ENCODE measurements at regions not wholly inside any gene's neighbourhood (a gene's known extent, or its start where the extent isn't known, plus 50 kb on each side); places are given as distances from the start of the nearest gene placed in this dataset.

DNA sequence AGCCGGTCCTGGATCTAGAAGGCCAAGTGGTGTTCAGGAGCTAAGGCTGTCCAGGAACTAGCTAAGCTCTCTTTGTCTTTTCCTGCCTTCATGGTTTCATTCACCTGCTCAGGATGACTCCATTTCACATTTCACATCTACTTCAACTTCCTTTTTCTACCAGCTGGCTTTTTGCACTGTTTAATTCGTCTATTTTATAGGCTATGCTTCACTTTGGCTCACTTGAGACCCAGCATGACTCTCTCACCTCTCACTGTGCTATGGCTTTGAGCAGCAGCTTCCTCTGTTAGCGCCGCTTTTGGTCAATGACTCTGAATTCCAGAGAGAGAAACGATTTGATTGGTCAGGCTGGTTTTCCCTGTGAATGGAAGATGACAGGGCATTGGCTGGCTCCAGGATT is 213.5 kb upstream of the CLNK start:
- no peaks in the 10 kb centered on the region for H3K36me3 Mint-ChIP-seq
- no peaks in the 10 kb centered on the region for H3K9me3 ChIP-seq (ENCODE audit: control insufficient read depth, insufficient read depth, low read length)
- H3K4me3 ChIP-seq (ENCODE audit: low read length), result no peak overlapping the region
- no peaks in the 10 kb centered on the region for H3K4me1 ChIP-seq (ENCODE audit: control insufficient read depth, insufficient read depth, low read length)
- intact Hi-C loops (cut with micrococcal nuclease), result loop anchor here (10.0 kb wide), 1 partner anchor 527 kb away; the partner anchor contains the start of gene HS3ST1
- H3K4me3 Mint-ChIP-seq, result no peak overlapping the region
- 76% methylated on average over 5 of the region's 5 CpGs for whole genome bisulfite sequencing (ENCODE audit: insufficient coverage)
- TF ChIP-seq, protein P1, sequence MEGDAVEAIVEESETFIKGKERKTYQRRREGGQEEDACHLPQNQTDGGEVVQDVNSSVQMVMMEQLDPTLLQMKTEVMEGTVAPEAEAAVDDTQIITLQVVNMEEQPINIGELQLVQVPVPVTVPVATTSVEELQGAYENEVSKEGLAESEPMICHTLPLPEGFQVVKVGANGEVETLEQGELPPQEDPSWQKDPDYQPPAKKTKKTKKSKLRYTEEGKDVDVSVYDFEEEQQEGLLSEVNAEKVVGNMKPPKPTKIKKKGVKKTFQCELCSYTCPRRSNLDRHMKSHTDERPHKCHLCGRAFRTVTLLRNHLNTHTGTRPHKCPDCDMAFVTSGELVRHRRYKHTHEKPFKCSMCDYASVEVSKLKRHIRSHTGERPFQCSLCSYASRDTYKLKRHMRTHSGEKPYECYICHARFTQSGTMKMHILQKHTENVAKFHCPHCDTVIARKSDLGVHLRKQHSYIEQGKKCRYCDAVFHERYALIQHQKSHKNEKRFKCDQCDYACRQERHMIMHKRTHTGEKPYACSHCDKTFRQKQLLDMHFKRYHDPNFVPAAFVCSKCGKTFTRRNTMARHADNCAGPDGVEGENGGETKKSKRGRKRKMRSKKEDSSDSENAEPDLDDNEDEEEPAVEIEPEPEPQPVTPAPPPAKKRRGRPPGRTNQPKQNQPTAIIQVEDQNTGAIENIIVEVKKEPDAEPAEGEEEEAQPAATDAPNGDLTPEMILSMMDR (IDR thresholded peaks at IDR 0.05), result no peak
- H3K27me3 Mint-ChIP-seq (ENCODE audit: low read depth in 2 of 2), result peaks cover 3 to 8% of the 10 kb centered on the region in 2 donors
- DNase-seq, result no peak
- H3K9me3 Mint-ChIP-seq, result no peaks in the 10 kb centered on the region
- H3K27me3 ChIP-seq (ENCODE audit: control insufficient read depth, insufficient read depth, low read length), result no peaks in the 10 kb centered on the region
- H3K27ac Mint-ChIP-seq, result no peak overlapping the region
- no peak for ATAC-seq
- H3K27ac ChIP-seq (ENCODE audit: low read length), result no peak overlapping the region
- H3K36me3 ChIP-seq (ENCODE audit: control insufficient read depth, insufficient read depth, low read length), result no peaks in the 10 kb centered on the region
- H3K4me1 Mint-ChIP-seq, result peaks cover 0 to 7% of the 10 kb centered on the region in 2 donors

DNA sequence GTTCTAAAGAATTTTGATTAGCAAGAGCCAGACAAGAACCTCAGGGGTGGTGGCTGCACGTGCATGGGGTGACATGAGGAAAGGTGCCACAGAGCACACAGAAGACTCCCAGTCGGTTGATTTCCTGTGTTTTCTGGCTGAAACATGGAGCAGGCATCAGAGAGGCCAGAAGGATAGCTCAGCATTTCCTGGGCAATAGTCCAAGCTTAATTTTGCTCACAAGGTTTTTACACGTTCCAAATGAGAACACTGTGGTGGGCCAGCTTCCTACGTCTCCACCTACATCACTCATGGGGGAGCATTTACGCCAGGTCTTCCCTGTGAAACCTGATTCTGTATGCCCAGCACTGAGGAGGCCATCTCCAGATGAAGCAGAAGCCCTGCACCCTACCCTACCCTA is 212.5 kb upstream of the CLNK start:
- Histone ChIP-seq H3K36me3 (ENCODE audit: control insufficient read depth, insufficient read depth, low read length) (no peaks in the 10 kb centered on the region), H3K4me3 (ENCODE audit: low read length) (no peak overlapping the region), H3K27me3 (ENCODE audit: control insufficient read depth, insufficient read depth, low read length) (no peaks in the 10 kb centered on the region), H3K4me1 (ENCODE audit: control insufficient read depth, insufficient read depth, low read length) (no peaks in the 10 kb centered on the region), H3K27ac (ENCODE audit: low read length) (no peak overlapping the region), H3K9me3 (ENCODE audit: control insufficient read depth, insufficient read depth, low read length) (no peaks in the 10 kb centered on the region)
- ATAC-seq, result no peak
- TF ChIP-seq, protein P1 (IDR thresholded peaks at IDR 0.05), result no peak
- Mint-ChIP-seq H3K36me3 (no peaks in the 10 kb centered on the region), H3K9me3 (no peaks in the 10 kb centered on the region), H3K4me1 (peaks cover 0 to 7% of the 10 kb centered on the region in 2 donors), H3K27me3 (ENCODE audit: low read depth in 2 of 2) (peaks cover 3 to 14% of the 10 kb centered on the region in 2 donors), H3K4me3 (no peak overlapping the region), H3K27ac (no peak overlapping the region)
- intact Hi-C loops (cut with micrococcal nuclease), result loop anchor here (10.0 kb wide), 1 partner anchor 528 kb away; the partner anchor contains the start of gene HS3ST1
- 89% methylated on average over 5 of the region's 5 CpGs for WGBS (ENCODE audit: insufficient coverage)
- no peak for DNase-seq

- H3K4me1 ChIP-seq (ENCODE audit: control insufficient read depth, insufficient read depth, low read length), result no peaks in the 10 kb centered on the region
- no peaks in the 10 kb centered on the region for H3K9me3 Mint-ChIP-seq
- no peaks in the 10 kb centered on the region for H3K36me3 ChIP-seq (ENCODE audit: control insufficient read depth, insufficient read depth, low read length)
- H3K27ac ChIP-seq (ENCODE audit: low read length), result no peak overlapping the region
- H3K9me3 ChIP-seq (ENCODE audit: control insufficient read depth, insufficient read depth, low read length), result no peaks in the 10 kb centered on the region
- peaks cover 3 to 25% of the 10 kb centered on the region in 2 donors for H3K27me3 Mint-ChIP-seq (ENCODE audit: low read depth in 2 of 2)
- no peaks in the 10 kb centered on the region for H3K27me3 ChIP-seq (ENCODE audit: control insufficient read depth, insufficient read depth, low read length)
- TF ChIP-seq, protein P1 (IDR thresholded peaks at IDR 0.05), result peak; percentile 31
- no peaks in the 10 kb centered on the region for H3K36me3 Mint-ChIP-seq
- no CpG with 5 or more reads among the region's 2 CpGs for WGBS (ENCODE audit: insufficient coverage)
- H3K4me1 Mint-ChIP-seq, result peaks cover 0 to 7% of the 10 kb centered on the region in 2 donors
- H3K4me3 Mint-ChIP-seq, result no peak overlapping the region
- intact Hi-C loops (cut with micrococcal nuclease), result loop anchor here (10.0 kb wide), 1 partner anchor 531 kb away; the partner anchor contains the start of gene HS3ST1
- no peak overlapping the region for H3K4me3 ChIP-seq (ENCODE audit: low read length)
- peak in 1 of 3 donors; percentile 58 for ATAC-seq
- peak in 1 of 2 donors; percentile 20 for DNase-seq
- no peak overlapping the region for H3K27ac Mint-ChIP-seq
Measured at GRCh38 chr4:10893395-10893794, 208.8 kb upstream of the CLNK start.

DNA sequence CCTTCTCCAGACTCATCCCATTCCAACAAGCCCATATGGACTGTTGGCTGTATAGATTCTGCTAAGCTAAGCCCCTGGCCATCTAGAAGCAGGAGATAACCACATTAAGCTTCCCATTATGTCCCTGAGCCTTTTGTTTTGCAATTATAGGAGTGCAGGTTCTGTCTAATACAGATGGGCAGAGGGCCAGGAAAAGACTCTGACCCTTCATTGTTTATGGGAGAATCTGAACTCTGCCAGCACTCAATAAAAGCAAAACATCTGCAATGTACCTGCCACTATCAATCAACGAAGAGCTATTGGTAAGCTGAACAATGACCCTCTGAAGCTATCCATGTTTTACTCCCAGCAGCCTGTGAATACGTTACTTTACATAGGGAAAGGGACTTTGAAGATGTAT is 207.3 kb upstream of the CLNK start:
- DNase-seq, result no peak
- Histone ChIP-seq H3K36me3 (ENCODE audit: control insufficient read depth, insufficient read depth, low read length) (no peaks in the 10 kb centered on the region), H3K27me3 (ENCODE audit: control insufficient read depth, insufficient read depth, low read length) (no peaks in the 10 kb centered on the region), H3K9me3 (ENCODE audit: control insufficient read depth, insufficient read depth, low read length) (no peaks in the 10 kb centered on the region), H3K27ac (ENCODE audit: low read length) (no peak overlapping the region), H3K4me3 (ENCODE audit: low read length) (no peak overlapping the region), H3K4me1 (ENCODE audit: control insufficient read depth, insufficient read depth, low read length) (no peaks in the 10 kb centered on the region)
- TF ChIP-seq, protein P1 (IDR thresholded peaks at IDR 0.05), result no peak
- 75% methylated on average over 1 of the region's 2 CpGs for WGBS (ENCODE audit: insufficient coverage)
- Mint-ChIP-seq H3K27me3 (ENCODE audit: low read depth in 2 of 2) (peaks cover 3 to 28% of the 10 kb centered on the region in 2 donors), H3K27ac (no peak overlapping the region), H3K4me3 (no peak overlapping the region), H3K36me3 (no peaks in the 10 kb centered on the region), H3K9me3 (no peaks in the 10 kb centered on the region), H3K4me1 (peaks cover 0 to 7% of the 10 kb centered on the region in 2 donors)
- no peak for ATAC-seq
- intact Hi-C loops (cut with micrococcal nuclease), result loop anchor here (10.0 kb wide), 1 partner anchor 533 kb away; the partner anchor contains the start of gene HS3ST1
